ENCODE measurements at regions not wholly inside any gene's neighbourhood (a gene's known extent, or its start where the extent isn't known, plus 50 kb on each side); places are given as distances from the start of the nearest gene placed in this dataset.

- TF ChIP-seq CTCF (conservative IDR thresholded peaks at IDR 0.05): no peak
- no peak for TF ChIP-seq EZH2 (IDR thresholded peaks at IDR 0.05; ENCODE audit: low read depth)
Measured at GRCh38 chr15:98071786-98072185, 111.3 kb downstream of the ARRDC4 start.
